ENCODE measurements at regions not wholly inside any gene's neighbourhood (a gene's known extent, or its start where the extent isn't known, plus 50 kb on each side); places are given as distances from the start of the nearest gene placed in this dataset.

DNA sequence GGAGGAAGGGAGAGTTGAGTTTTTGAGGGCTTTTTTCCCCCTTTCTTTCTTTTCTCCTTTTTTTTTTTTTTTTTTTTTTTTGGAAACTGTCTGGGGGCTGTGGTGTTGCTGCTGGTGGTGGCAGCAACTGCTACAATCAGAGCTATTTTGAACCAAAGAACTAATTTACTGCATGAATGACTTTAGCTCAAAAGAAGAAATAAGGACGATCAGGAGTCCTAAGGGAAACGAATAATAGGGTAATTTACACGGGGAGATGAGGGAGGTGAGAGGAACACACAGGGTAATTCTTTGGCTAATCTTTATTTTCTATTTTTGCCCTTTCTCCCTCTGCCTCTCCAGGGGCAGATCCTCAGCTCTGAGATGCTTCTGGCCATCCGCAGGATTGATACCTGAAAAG is 119.8 kb downstream of the TMEM132E start:
- no peak for DNase-seq

DNA sequence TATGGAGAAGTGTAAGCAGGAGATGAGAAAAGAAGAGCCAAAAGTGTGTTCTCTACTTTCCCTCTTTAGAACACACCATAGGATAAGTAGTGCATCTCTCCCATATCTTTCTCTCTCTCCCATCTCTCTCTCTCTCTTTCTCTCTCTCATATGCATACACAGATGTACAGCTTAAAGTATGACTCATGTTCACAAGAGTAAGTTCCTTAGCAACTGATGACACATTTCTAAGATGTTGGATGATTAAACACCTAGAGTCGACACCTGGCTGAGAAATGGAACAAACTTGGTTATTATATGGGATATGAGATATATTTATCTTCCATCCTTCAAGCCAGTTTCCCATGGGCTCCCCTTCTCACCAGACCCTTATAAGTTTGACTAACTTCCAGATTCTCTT is 113.5 kb downstream of the TMEM132E start:
- no peak for DNase-seq
